Neural progenitor cell (in vitro differentiated cells): ENCODE measurements at regions not wholly inside any gene's neighbourhood (a gene's known extent, or its start where the extent isn't known, plus 50 kb on each side); places are given as distances from the start of the nearest gene placed in this dataset.

Experiments
- DNase-seq: peaks from one replicate; pipeline ENCODE4 v3.0.0-alpha.2; 2016; ENCODE audit warnings: low spot score
- H2AFZ ChIP-seq: fragments of 200-600 bp; sonication (generic); replicated peaks from 2 replicates; pipeline ENCODE4 v1.6.1; 2016; ENCODE audit warnings: antibody characterized with exemption
- H3F3A ChIP-seq: fragments of 200-600 bp; sonication (generic); 2 replicates; pipeline ENCODE4 v1.6.1; 2016; ENCODE audit warnings: antibody characterized with exemption, low read depth
- H3K27ac ChIP-seq: fragments of 200-600 bp; sonication (generic); 2 replicates; pipeline ENCODE4 v1.5.1; 2016; ENCODE audit warnings: mild to moderate bottlenecking
- H3K27me3 ChIP-seq: fragments of 200-600 bp; sonication (generic); 2 replicates; pipeline ENCODE4 v1.6.1; 2016; ENCODE audit warnings: mild to moderate bottlenecking, moderate library complexity
- H3K36me3 ChIP-seq: fragments of 200-600 bp; sonication (generic); 2 replicates; pipeline ENCODE4 v1.5.1; 2016
- H3K4me1 ChIP-seq: fragments of 200-600 bp; sonication (generic); 2 replicates; pipeline ENCODE4 v1.6.1; 2016; ENCODE audit warnings: mixed run types
- H3K4me2 ChIP-seq: fragments of 200-600 bp; sonication (generic); 2 replicates; pipeline ENCODE4 v1.6.1; 2016
- H3K4me3 ChIP-seq: fragments of 200-600 bp; sonication (generic); 2 replicates; pipeline ENCODE4 v1.5.1; 2016
- H3K79me2 ChIP-seq: fragments of 200-600 bp; sonication (generic); 2 replicates; pipeline ENCODE4 v1.6.1; 2016; ENCODE audit warnings: low read depth
- H3K9ac ChIP-seq: fragments of 200-600 bp; sonication (generic); 2 replicates; pipeline ENCODE4 v1.6.1; 2016
- H3K9me3 ChIP-seq: fragments of 200-600 bp; sonication (generic); 2 replicates; pipeline ENCODE4 v1.5.1; 2016; ENCODE audit warnings: low read depth
- H4K20me1 ChIP-seq: fragments of 200-600 bp; sonication (generic); 2 replicates; pipeline ENCODE4 v1.6.1; 2016; ENCODE audit warnings: low read depth
- H3K27ac Mint-ChIP-seq: 3 replicates; pipeline ENCODE4 v1.8.0; 2021; ENCODE audit warnings: mixed read lengths
- H3K27me3 Mint-ChIP-seq: 2 replicates; pipeline ENCODE4 v1.8.0; 2022; ENCODE audit warnings: low read depth, mild to moderate bottlenecking, inconsistent platforms, moderate library complexity, mixed read lengths; ENCODE audit not compliant: insufficient read depth
- H3K36me3 Mint-ChIP-seq: 3 replicates; pipeline ENCODE4 v1.8.0; 2021; ENCODE audit warnings: mixed read lengths
- H3K4me1 Mint-ChIP-seq: 3 replicates; pipeline ENCODE4 v1.8.0; 2021; ENCODE audit warnings: mixed read lengths
- H3K4me3 Mint-ChIP-seq: 3 replicates; pipeline ENCODE4 v1.8.0; 2021; ENCODE audit warnings: mild to moderate bottlenecking, moderate library complexity, mixed read lengths
- H3K9me3 Mint-ChIP-seq: 3 replicates; pipeline ENCODE4 v1.8.0; 2020; ENCODE audit warnings: mixed read lengths
- CTCF ChIP-seq: fragments of 200-600 bp; sonication (generic); IDR thresholded peaks from 2 replicates; pipeline ENCODE4 v1.5.1; 2017; ENCODE audit warnings: antibody characterized with exemption, mild to moderate bottlenecking
- EZH2 ChIP-seq: fragments of 200-600 bp; sonication (generic); IDR thresholded peaks from 2 replicates; pipeline ENCODE4 v1.6.1; 2017; ENCODE audit warnings: antibody characterized with exemption, mild to moderate bottlenecking, moderate library complexity
- EZH2phosphoT487 ChIP-seq: fragments of 200-600 bp; sonication (generic); IDR thresholded peaks from 2 replicates; pipeline ENCODE4 v1.6.1; 2017; ENCODE audit warnings: antibody characterized with exemption

- no peaks in the 10 kb centered on the region for H3K9me3 ChIP-seq
- peaks cover 5% of the 10 kb centered on the region for H3K9me3 Mint-ChIP-seq
- no peak overlapping the region for H2AFZ ChIP-seq
- H3K27ac Mint-ChIP-seq: no peak overlapping the region
- no peak overlapping the region for H3K4me3 ChIP-seq
- H3K4me2 ChIP-seq: no peak overlapping the region
- TF ChIP-seq EZH2: no peak
- no peak for TF ChIP-seq EZH2phosphoT487
- no peak for TF ChIP-seq CTCF
- H3K79me2 ChIP-seq: no peaks in the 10 kb centered on the region
- H3K27me3 Mint-ChIP-seq: no peaks in the 10 kb centered on the region
- H3K4me1 ChIP-seq: no peaks in the 10 kb centered on the region
- no peak overlapping the region for H3K4me3 Mint-ChIP-seq
- no peaks in the 10 kb centered on the region for H3K36me3 Mint-ChIP-seq
- H3K27me3 ChIP-seq: no peaks in the 10 kb centered on the region
- no peak for DNase-seq
- H3K9ac ChIP-seq: no peak overlapping the region
- no peaks in the 10 kb centered on the region for H4K20me1 ChIP-seq
- no peak overlapping the region for H3K27ac ChIP-seq
- H3K4me1 Mint-ChIP-seq: peaks cover 18% of the 10 kb centered on the region
- H3K36me3 ChIP-seq: no peaks in the 10 kb centered on the region
- no peaks in the 10 kb centered on the region for H3F3A ChIP-seq
Measured at GRCh38 chr1:189971656-189972055, 506.0 kb downstream of the BRINP3 start.

GRCh38 chr1:189977184-189977583 lies 500.5 kb downstream of the BRINP3 start:
- no peaks in the 10 kb centered on the region for H3F3A ChIP-seq
- Mint-ChIP-seq H3K4me1 (peaks cover 5% of the 10 kb centered on the region), H3K36me3 (peaks cover 3% of the 10 kb centered on the region), H3K27me3 (peaks cover 2% of the 10 kb centered on the region), H3K4me3 (no peak overlapping the region), H3K9me3 (peaks cover 23% of the 10 kb centered on the region), H3K27ac (no peak overlapping the region)
- H3K4me3 ChIP-seq: no peak overlapping the region
- H4K20me1 ChIP-seq: no peaks in the 10 kb centered on the region
- H3K9me3 ChIP-seq: no peaks in the 10 kb centered on the region
- H3K4me1 ChIP-seq: no peaks in the 10 kb centered on the region
- H3K4me2 ChIP-seq: no peak overlapping the region
- H2AFZ ChIP-seq: no peak overlapping the region
- no peak for TF ChIP-seq CTCF
- no peak for TF ChIP-seq EZH2phosphoT487
- no peak for TF ChIP-seq EZH2
- no peak overlapping the region for H3K27ac ChIP-seq
- H3K36me3 ChIP-seq: no peaks in the 10 kb centered on the region
- DNase-seq: no peak
- H3K79me2 ChIP-seq: no peaks in the 10 kb centered on the region
- H3K9ac ChIP-seq: no peak overlapping the region
- no peaks in the 10 kb centered on the region for H3K27me3 ChIP-seq

GRCh38 chr1:189983166-189983890 lies 494.3 kb downstream of the BRINP3 start:
- Histone ChIP-seq H3K36me3 (no peaks in the 10 kb centered on the region), H3F3A (no peaks in the 10 kb centered on the region), H4K20me1 (no peaks in the 10 kb centered on the region), H2AFZ (no peak overlapping the region), H3K9ac (no peak overlapping the region), H3K4me3 (no peak overlapping the region), H3K4me2 (no peak overlapping the region), H3K9me3 (no peaks in the 10 kb centered on the region), H3K27ac (no peak overlapping the region), H3K79me2 (no peaks in the 10 kb centered on the region), H3K4me1 (no peaks in the 10 kb centered on the region), H3K27me3 (no peaks in the 10 kb centered on the region)
- no peaks in the 10 kb centered on the region for H3K36me3 Mint-ChIP-seq
- peaks cover under 1% of the 10 kb centered on the region for H3K27me3 Mint-ChIP-seq
- TF ChIP-seq CTCF (no peak), EZH2phosphoT487 (no peak), EZH2 (no peak)
- H3K27ac Mint-ChIP-seq: no peak overlapping the region
- H3K4me1 Mint-ChIP-seq: no peaks in the 10 kb centered on the region
- no peak overlapping the region for H3K4me3 Mint-ChIP-seq
- H3K9me3 Mint-ChIP-seq: peaks cover 9% of the 10 kb centered on the region
- DNase-seq: no peak
